SJSA1 (cell line): ENCODE measurements at regions not wholly inside any gene's neighbourhood (a gene's known extent, or its start where the extent isn't known, plus 50 kb on each side); places are given as distances from the start of the nearest gene placed in this dataset.
A peak's percentile ranks its signal among the peaks of the same experiment; 100 is the strongest.

Source experiments
- DNase-seq, 2 experiments: peaks; one replicate each; pipeline ENCODE4 v3.0.0-alpha.2; 2015 to 2020; ENCODE audit warnings: low spot score in 2 of 2, low read depth in 1 of 2
- H3K27ac ChIP-seq: fragments of 250-450 bp; sonication (Bioruptor Pico); 2 replicates; pipeline ENCODE4 v1.5.1; 2020; ENCODE audit warnings: mild to moderate bottlenecking, moderate library complexity
- H3K27me3 ChIP-seq: fragments of 250-450 bp; sonication (Bioruptor Pico); replicated peaks from 2 replicates; pipeline ENCODE4 v1.5.1; 2020; ENCODE audit warnings: mild to moderate bottlenecking, moderate library complexity
- H3K36me3 ChIP-seq: fragments of 250-450 bp; sonication (Bioruptor Pico); 2 replicates; pipeline ENCODE4 v1.5.1; 2020; ENCODE audit warnings: mild to moderate bottlenecking
- H3K4me1 ChIP-seq: fragments of 250-450 bp; sonication (Bioruptor Pico); replicated peaks from 2 replicates; pipeline ENCODE4 v1.6.1; 2021; ENCODE audit warnings: mild to moderate bottlenecking
- H3K4me3 ChIP-seq: fragments of 250-450 bp; sonication (Bioruptor Pico); 2 replicates; pipeline ENCODE4 v1.5.1; 2020; ENCODE audit warnings: mild to moderate bottlenecking
- H3K9me3 ChIP-seq: fragments of 250-450 bp; sonication (Bioruptor Pico); replicated peaks from 2 replicates; pipeline ENCODE4 v1.5.1; 2020; ENCODE audit warnings: mild to moderate bottlenecking

GRCh38 chr3:104596551-104596950 is 770.2 kb upstream of the ALCAM start:
- Histone ChIP-seq H3K9me3 (no peaks in the 10 kb centered on the region), H3K27ac (no peak overlapping the region), H3K36me3 (no peaks in the 10 kb centered on the region), H3K4me3 (no peak overlapping the region), H3K4me1 (no peaks in the 10 kb centered on the region), H3K27me3 (no peaks in the 10 kb centered on the region)
- DNase-seq, result peak in 1 of 2 experiments; percentile 20

- no peaks in the 10 kb centered on the region for H3K27me3 ChIP-seq
- no peak overlapping the region for H3K4me3 ChIP-seq
- H3K4me1 ChIP-seq, result no peaks in the 10 kb centered on the region
- DNase-seq, result no peak
- H3K9me3 ChIP-seq, result no peaks in the 10 kb centered on the region
- no peaks in the 10 kb centered on the region for H3K36me3 ChIP-seq
- H3K27ac ChIP-seq, result no peak overlapping the region
Measured at GRCh38 chr3:104598848-104599511, 767.7 kb upstream of the ALCAM start.

- H3K9me3 ChIP-seq, result no peaks in the 10 kb centered on the region
- H3K36me3 ChIP-seq, result no peaks in the 10 kb centered on the region
- H3K4me3 ChIP-seq, result no peak overlapping the region
- peak in 1 of 2 experiments; percentile 5 for DNase-seq
- no peaks in the 10 kb centered on the region for H3K27me3 ChIP-seq
- no peaks in the 10 kb centered on the region for H3K4me1 ChIP-seq
- H3K27ac ChIP-seq, result no peak overlapping the region
Measured at GRCh38 chr3:104604326-104605010, 762.2 kb upstream of the ALCAM start.

GRCh38 chr3:104606812-104607211 is 759.9 kb upstream of the ALCAM start:
- no peak for DNase-seq
- no peaks in the 10 kb centered on the region for H3K4me1 ChIP-seq
- H3K9me3 ChIP-seq, result no peaks in the 10 kb centered on the region
- no peaks in the 10 kb centered on the region for H3K27me3 ChIP-seq
- no peaks in the 10 kb centered on the region for H3K36me3 ChIP-seq
- H3K4me3 ChIP-seq, result no peak overlapping the region
- no peak overlapping the region for H3K27ac ChIP-seq

- Histone ChIP-seq H3K4me3 (no peak overlapping the region), H3K27me3 (no peaks in the 10 kb centered on the region; the same call in 1 of the 2 replicates), H3K9me3 (no peaks in the 10 kb centered on the region), H3K27ac (no peak overlapping the region), H3K4me1 (no peaks in the 10 kb centered on the region), H3K36me3 (no peaks in the 10 kb centered on the region)
- DNase-seq, result no peak
Measured at GRCh38 chr3:104610730-104611652, 755.7 kb upstream of the ALCAM start.

- Histone ChIP-seq H3K27me3 (no peaks in the 10 kb centered on the region; the same call in 1 of the 2 replicates), H3K27ac (no peak overlapping the region), H3K4me3 (no peak overlapping the region), H3K36me3 (no peaks in the 10 kb centered on the region), H3K9me3 (no peaks in the 10 kb centered on the region), H3K4me1 (no peaks in the 10 kb centered on the region)
- DNase-seq, result no peak
Measured at GRCh38 chr3:104612218-104612617, 754.5 kb upstream of the ALCAM start.

GRCh38 chr3:104614564-104614963 is 752.1 kb upstream of the ALCAM start:
- Histone ChIP-seq H3K27ac (no peak overlapping the region), H3K27me3 (no peaks in the 10 kb centered on the region; the same call in 1 of the 2 replicates), H3K4me3 (no peak overlapping the region), H3K9me3 (no peaks in the 10 kb centered on the region), H3K4me1 (no peaks in the 10 kb centered on the region), H3K36me3 (no peaks in the 10 kb centered on the region)
- no peak for DNase-seq

GRCh38 chr3:104628185-104628789 is 738.4 kb upstream of the ALCAM start:
- Histone ChIP-seq H3K4me1 (peaks cover 28% of the 10 kb centered on the region), H3K27ac (peak overlapping the region; percentile 84), H3K4me3 (no peak overlapping the region), H3K27me3 (no peaks in the 10 kb centered on the region), H3K36me3 (no peaks in the 10 kb centered on the region), H3K9me3 (no peaks in the 10 kb centered on the region)
- DNase-seq, result peak in 1 of 2 experiments; percentile 49

GRCh38 chr3:104629038-104629437 is 737.7 kb upstream of the ALCAM start:
- Histone ChIP-seq H3K4me1 (peaks cover 29% of the 10 kb centered on the region), H3K9me3 (no peaks in the 10 kb centered on the region), H3K27ac (peak overlapping the region; percentile 84), H3K27me3 (no peaks in the 10 kb centered on the region), H3K36me3 (no peaks in the 10 kb centered on the region), H3K4me3 (no peak overlapping the region)
- DNase-seq, result peak in 1 of 2 experiments; percentile 71

GRCh38 chr3:104631254-104631653 is 735.5 kb upstream of the ALCAM start:
- H3K4me1 ChIP-seq, result peaks cover 29% of the 10 kb centered on the region
- H3K27ac ChIP-seq, result no peak overlapping the region
- H3K27me3 ChIP-seq, result no peaks in the 10 kb centered on the region
- no peaks in the 10 kb centered on the region for H3K36me3 ChIP-seq
- no peak for DNase-seq
- H3K4me3 ChIP-seq, result no peak overlapping the region
- no peaks in the 10 kb centered on the region for H3K9me3 ChIP-seq

- no peaks in the 10 kb centered on the region for H3K9me3 ChIP-seq
Measured at GRCh38 chr3:104632521-104632920, 734.2 kb upstream of the ALCAM start.

GRCh38 chr3:104632947-104633346 is 733.8 kb upstream of the ALCAM start:
- Histone ChIP-seq H3K4me3 (no peak overlapping the region), H3K27ac (peak overlapping the region; percentile 3; the same call in 1 of the 2 replicates), H3K4me1 (peaks cover 29% of the 10 kb centered on the region), H3K9me3 (no peaks in the 10 kb centered on the region), H3K36me3 (no peaks in the 10 kb centered on the region), H3K27me3 (no peaks in the 10 kb centered on the region)
- peak in 1 of 2 experiments; percentile 9 for DNase-seq

More at GRCh38 chr3:104632521-104632920, 734.2 kb upstream of the ALCAM start:
- no peaks in the 10 kb centered on the region for H3K27me3 ChIP-seq
- peaks cover 29% of the 10 kb centered on the region for H3K4me1 ChIP-seq
- H3K36me3 ChIP-seq, result no peaks in the 10 kb centered on the region
- no peak overlapping the region for H3K4me3 ChIP-seq
- H3K27ac ChIP-seq, result peak overlapping the region; percentile 3; the same call in 1 of the 2 replicates
- no peak for DNase-seq

GRCh38 chr3:104635872-104636580 is 730.7 kb upstream of the ALCAM start:
- H3K9me3 ChIP-seq, result no peaks in the 10 kb centered on the region
- no peaks in the 10 kb centered on the region for H3K36me3 ChIP-seq
- DNase-seq, result no peak
- H3K27ac ChIP-seq, result no peak overlapping the region
- no peak overlapping the region for H3K4me3 ChIP-seq
- H3K4me1 ChIP-seq, result peaks cover 11% of the 10 kb centered on the region
- H3K27me3 ChIP-seq, result no peaks in the 10 kb centered on the region
